SKM-1 treated with dmso at 0.1 percent for 144 hours (cell line): ENCODE measurements at regions not wholly inside any gene's neighbourhood (a gene's known extent, or its start where the extent isn't known, plus 50 kb on each side); places are given as distances from the start of the nearest gene placed in this dataset.

Experiments used
- DNase-seq: peaks from one replicate; lab custom pipeline; 2025; ENCODE audit not compliant: unreplicated experiment; lab: John Stamatoyannopoulos, UW

DNA sequence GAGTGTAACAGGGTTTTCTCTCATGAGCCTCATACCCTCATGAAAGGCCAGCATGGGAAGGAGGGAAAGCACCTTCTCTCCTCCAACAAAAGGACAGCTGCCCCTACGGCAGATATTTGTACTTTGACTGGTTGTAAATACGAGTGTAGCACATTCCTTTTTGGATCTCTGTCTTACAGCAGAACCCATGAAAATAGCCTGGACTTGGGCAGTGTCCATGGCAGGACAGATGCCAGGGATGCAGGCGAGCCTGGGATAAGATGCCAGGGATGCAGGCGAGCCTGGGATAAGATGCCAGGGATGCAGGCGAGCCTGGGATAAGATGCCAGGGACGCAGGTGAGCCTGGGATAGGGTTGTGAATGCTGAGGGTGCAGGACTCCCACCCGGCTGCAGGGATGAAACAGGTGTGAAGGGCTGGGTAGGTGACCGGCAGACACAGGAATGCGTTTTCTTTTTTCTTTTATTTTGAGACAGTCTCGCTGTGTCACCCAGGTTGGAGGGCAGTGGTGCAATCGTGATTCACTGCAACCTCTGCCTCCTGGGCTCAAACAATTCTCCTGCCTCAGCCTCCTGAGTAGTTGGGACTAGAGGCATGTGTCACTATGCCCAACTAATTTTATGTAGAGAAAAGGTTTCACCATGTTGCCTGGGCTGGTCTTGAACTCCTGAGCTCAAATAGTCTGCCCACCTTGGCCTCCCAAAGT lies 120.0 kb downstream of the BEGAIN start:
- DNase-seq = no peak

DNA sequence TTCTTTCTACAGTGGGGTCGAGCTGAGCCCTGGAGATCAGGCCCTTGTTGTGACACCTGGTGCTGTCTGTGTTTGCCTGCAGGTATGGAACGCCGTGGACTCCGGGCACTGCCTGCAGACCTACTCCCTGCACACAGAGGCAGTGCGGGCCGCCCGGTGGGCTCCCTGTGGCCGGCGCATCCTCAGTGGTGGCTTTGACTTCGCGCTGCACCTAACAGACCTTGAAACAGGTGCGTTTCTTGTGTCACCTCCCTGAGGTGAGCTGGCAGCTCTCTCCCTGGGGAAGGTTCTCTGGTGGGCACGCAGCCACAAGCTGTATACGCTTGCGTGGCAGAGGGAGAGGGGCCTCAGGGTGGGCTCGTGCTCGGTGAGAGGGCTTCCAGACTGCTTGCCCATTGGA lies 119.3 kb downstream of the BEGAIN start:
- DNase-seq = no peak

- DNase-seq = no peak
These were observed 118.7 kb downstream of the BEGAIN start for GRCh38 chr14:100468557-100468956.

DNA sequence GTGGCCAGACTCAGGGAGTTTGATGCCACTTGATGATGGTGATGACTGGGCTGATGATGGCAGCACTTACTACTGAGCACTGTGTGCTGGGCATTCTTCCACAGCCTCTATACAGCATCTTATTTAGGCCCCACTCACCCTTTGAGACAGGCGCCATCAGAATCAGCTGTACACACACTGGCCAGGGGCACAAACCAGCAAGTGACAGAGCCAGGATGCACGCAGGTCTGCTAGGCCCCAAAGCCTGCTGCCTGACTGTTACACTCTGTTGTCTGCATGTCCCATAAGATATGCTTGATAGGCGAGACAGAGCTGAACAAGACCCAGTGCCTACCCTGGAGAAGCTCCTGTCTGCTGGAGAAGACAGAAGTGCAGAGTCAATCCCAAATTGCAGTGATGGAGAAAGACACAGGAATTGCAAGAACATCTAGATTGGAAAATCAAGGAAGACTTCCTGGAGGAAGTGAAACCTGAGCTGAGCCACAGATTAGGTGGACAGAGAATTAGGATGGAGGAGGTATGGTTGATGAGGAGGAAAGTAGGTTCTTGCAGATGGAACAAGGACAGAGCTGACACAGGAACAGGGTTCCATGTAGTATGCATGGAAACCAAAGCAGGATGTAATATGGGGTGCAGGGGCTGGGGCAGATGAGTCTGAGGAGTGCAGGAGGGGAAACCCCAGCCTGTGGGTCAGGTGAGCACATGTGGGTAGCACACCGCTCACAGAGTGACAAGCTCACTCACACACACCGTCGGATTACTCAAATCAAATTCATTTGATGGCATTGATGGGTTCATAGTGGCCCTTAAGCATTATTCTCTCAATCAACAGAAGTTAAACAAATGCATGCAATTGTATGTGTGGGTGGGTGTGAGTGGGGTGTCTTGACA lies 117.3 kb downstream of the BEGAIN start:
- no peak for DNase-seq

DNA sequence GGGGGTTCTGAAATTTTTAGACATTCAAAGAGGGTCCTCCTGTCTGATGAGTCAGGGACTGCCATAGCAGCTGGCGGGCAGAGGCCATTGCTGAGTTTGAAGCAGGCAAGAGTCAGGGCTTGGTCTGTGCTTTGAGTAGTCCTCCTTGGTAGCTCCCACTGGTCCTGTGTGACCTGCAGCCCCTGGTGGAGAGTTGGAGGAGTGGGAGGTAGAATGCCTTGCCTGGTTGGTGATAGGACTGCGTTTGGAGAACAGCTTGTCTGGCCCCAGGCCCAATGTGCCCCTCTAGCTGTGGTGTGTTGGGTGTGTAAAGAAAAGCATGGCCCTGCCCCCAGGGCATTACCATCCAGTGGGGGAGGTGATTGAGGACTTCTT lies 116.7 kb downstream of the BEGAIN start:
- no peak for DNase-seq

GRCh38 chr14:100471441-100472093 lies 115.7 kb downstream of the BEGAIN start:
- no peak for DNase-seq

DNA sequence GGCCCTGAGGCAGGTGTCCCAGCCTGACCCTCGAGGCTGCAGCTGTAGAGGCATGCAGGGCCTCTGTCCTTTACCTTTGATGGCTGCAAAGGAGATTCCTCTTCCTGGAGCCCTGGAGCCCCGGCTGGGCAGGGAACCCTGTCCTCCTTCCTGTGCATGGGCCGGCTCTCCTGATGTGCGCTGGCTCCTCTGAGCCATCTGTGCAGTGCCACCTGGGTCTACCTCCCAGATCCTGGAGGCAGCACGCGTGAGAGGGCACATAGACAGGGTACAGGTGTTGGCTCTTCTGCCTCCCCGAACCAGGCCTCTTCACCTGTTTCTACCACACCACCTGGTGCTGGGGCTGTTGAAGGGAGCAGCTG lies 115.1 kb downstream of the BEGAIN start:
- DNase-seq = no peak

GRCh38 chr14:100472491-100472890 lies 114.7 kb downstream of the BEGAIN start:
- DNase-seq = no peak

GRCh38 chr14:100473249-100473648 lies 114.0 kb downstream of the BEGAIN start:
- DNase-seq = no peak

DNA sequence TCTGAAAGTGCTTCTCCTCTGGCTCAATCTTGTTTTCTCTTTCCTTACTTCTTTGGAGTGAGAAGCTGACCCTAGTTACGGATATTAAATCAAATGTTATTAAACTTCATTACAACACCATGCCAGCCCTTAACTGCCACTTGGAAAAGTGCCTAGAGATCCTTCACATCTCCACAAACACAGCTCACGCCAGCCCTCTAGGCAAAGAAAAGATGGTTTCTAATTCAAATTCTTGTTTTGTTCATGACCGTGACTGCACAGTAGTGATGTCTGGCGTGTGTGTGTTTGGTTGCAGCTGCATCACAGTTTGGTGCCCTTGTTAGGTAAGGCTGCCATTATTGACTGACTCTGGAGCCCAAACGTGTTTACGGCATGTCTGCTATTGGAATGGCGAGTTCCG lies 113.0 kb downstream of the BEGAIN start:
- DNase-seq = no peak

- no peak for DNase-seq
These were observed 111.9 kb downstream of the BEGAIN start for GRCh38 chr14:100475268-100475667.

DNA sequence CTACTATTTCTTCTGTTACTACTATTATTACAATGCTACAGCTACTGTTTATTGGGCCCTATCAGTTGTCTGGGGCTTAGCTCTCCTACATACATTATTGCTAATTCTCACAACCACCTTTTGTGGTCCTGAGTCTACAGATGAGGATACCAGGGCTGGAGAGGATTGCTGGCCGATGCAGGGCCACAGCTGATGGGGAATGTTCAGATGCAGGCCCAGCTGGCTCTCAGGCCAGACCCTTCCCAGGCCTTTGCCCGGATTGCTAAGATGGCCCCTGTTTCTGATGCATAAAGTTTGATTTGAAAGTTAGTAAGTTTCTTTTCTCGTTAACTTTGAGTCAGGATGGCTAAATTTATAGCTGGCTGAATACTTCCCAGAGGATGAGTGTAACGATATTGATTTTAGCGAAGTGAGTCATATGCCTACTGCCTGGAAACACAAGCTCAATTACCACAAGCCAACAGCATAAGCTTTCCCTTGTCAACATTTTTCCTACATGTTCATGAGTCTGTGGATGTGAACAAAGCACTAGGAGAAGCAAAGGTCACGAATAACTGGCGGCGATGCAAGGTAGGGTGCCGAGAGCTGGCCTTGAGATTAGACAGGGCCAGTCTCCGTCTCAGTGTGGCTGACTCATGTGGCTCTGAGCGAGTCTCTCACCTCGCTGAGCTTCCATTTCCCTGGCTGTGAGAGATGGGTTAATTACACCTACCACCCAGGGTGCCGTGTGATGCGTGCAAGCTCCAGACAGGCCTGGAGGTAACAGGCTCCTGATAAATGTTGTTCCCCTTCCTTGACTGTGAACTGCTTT lies 111.0 kb downstream of the BEGAIN start:
- no peak for DNase-seq

DNA sequence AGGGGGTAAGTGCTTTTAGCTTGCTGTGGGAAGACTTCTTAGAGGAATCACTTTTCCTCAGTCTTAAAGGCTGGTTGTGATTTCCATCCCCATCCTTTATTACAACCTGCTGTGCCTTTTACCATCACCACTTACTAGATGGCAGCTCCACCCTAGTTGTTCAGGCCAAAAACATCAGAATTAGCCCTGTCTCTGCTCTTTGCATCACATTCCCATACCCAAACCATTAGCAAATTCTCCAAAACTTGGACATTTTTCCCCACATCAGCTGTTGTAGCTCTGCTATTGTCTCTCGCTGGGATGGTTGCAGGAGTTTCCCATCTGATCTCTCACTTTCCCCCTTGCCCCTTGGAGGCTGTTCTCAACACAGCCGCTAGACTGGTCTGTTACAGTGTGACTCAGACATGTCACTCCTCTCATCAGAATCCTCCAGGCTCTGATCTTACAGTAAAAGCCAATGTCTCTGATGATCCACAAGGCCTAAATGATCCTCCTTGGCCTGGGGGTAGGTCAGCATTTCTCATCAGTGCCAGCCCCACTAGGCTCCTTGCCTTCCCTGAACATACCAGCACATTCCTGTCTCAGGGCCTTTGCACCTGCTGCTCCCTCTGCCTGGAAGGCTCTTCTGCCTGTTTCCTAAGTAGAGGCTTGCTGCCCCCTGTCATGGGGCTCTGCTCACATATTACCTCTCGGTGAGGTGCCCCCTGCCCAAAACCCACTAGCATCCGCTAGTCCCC lies 102.5 kb downstream of the BEGAIN start:
- DNase-seq = no peak

DNA sequence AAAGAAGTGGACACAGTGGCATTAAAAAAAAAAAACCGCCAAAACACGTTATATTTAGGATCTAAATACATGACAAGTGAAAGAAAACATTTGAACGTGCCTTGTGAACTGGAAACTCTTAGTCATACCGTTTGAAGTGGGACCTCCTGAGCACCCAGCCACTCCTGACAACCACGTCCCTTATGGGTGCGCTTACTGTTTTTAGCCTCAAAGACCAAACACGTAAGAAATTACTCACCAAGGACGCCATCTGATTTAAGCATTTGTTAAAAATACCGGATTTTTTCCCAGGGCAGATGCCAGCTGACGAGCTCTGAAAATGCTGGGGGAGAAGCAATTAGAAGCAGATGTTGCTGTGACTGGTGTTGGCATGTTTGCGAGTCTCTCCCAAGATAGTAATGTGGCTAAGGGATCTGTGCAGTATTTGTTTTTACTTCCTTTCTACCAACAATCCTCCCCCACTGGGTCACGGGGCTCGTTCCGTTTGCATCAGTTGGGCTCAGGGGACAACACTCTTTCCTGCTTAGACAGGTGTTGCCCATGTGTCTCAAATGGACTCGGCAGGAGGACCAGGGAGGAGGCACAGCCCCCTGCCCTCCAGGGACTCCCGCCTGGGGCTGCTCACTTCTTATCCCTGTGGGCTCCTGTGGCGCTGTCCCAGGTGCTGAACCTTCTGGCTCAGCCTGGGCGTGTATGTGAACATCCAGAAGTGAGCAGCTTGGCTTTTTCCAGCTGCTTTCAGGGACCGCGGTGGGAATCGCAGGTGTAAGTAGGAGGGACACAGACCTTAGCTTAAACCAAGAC lies 101.0 kb downstream of the BEGAIN start:
- no peak for DNase-seq
